SK-N-SH treated with all-trans-retinoic acid at 6 μM for 48 hours (cell line): ENCODE measurements at regions not wholly inside any gene's neighbourhood (a gene's known extent, or its start where the extent isn't known, plus 50 kb on each side); places are given as distances from the start of the nearest gene placed in this dataset.

Experiments used
- ARNTL ChIP-seq: fragments of 450-650 bp; formaldehyde crosslinking; IDR thresholded peaks from 2 replicates; pipeline ENCODE4 v1.5.0; 2020; ENCODE audit warnings: low read depth, mild to moderate bottlenecking, moderate library complexity, borderline replicate concordance
- GLIS3 ChIP-seq: fragments of 250-450 bp; sonication (Bioruptor Pico); IDR thresholded peaks from 2 replicates; pipeline ENCODE4 v1.5.0; 2020; ENCODE audit warnings: mild to moderate bottlenecking, moderate library complexity
- PPARA ChIP-seq: fragments of 250-450 bp; sonication (Bioruptor Pico); IDR thresholded peaks from 2 replicates; pipeline ENCODE4 v1.5.0; 2020; ENCODE audit warnings: mild to moderate bottlenecking, borderline replicate concordance
- RARB ChIP-seq: fragments of 250-450 bp; sonication (Bioruptor Pico); IDR thresholded peaks from 2 replicates; pipeline ENCODE4 v1.8.0; 2021; ENCODE audit warnings: mild to moderate bottlenecking, moderate library complexity
- TCF4 ChIP-seq: fragments of 250-450 bp; sonication (Bioruptor Pico); IDR thresholded peaks from 2 replicates; pipeline ENCODE4 v1.8.0; 2021; ENCODE audit warnings: mild to moderate bottlenecking, moderate library complexity, borderline replicate concordance
- ZC3H10 ChIP-seq: fragments of 250-450 bp; sonication (Bioruptor Pico); IDR thresholded peaks from 2 replicates; pipeline ENCODE4 v1.5.1; 2021; ENCODE audit warnings: mild to moderate bottlenecking, moderate library complexity
- ZFP3 ChIP-seq: fragments of 250-450 bp; sonication (Bioruptor Pico); IDR thresholded peaks from 2 replicates; pipeline ENCODE4 v1.5.0; 2020; ENCODE audit warnings: mild to moderate bottlenecking, moderate library complexity
- ZNF8 ChIP-seq: fragments of 450-650 bp; formaldehyde crosslinking; IDR thresholded peaks from 2 replicates; pipeline ENCODE4 v1.5.0; 2020; ENCODE audit warnings: mild to moderate bottlenecking, moderate library complexity
- TF ChIP-seq, protein P1 (sequence below): fragments of 250-450 bp; sonication (Bioruptor Pico); IDR thresholded peaks from 2 replicates; pipeline ENCODE4 v1.5.1; 2020; ENCODE audit warnings: low read depth, mild to moderate bottlenecking, moderate library complexity
- TF ChIP-seq, protein P2 (sequence below): fragments of 250-450 bp; sonication (Bioruptor Pico); IDR thresholded peaks from 2 replicates; pipeline ENCODE4 v1.8.0; 2020; ENCODE audit warnings: mild to moderate bottlenecking, moderate library complexity, borderline replicate concordance

DNA sequence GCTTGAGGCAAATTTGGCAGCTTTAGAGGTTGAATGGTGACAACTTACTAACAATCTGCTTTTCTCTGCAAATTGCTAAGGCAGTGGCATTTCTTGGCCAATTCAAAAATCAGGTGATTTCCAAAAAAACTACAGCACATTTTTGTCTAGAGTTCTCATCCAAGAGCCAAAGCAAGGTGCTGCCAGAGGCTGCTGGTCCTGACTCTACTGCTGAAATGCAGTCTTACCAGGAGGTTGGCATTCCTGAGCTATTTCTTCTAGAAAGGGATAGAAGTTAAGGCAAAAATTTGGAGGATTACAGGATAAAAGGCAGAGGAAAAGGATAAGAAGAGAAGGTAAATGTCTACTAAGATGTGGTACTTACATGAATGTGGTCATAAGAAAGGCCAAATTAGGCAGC, 75.6 kb downstream of the COX18 start:
- TF ChIP-seq ARNTL (CRISPR knock-in tag) = no peak
- TF ChIP-seq, protein P1, sequence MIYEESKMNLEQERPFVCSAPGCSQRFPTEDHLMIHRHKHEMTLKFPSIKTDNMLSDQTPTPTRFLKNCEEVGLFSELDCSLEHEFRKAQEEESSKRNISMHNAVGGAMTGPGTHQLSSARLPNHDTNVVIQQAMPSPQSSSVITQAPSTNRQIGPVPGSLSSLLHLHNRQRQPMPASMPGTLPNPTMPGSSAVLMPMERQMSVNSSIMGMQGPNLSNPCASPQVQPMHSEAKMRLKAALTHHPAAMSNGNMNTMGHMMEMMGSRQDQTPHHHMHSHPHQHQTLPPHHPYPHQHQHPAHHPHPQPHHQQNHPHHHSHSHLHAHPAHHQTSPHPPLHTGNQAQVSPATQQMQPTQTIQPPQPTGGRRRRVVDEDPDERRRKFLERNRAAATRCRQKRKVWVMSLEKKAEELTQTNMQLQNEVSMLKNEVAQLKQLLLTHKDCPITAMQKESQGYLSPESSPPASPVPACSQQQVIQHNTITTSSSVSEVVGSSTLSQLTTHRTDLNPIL = no peak
- TF ChIP-seq, protein P2, sequence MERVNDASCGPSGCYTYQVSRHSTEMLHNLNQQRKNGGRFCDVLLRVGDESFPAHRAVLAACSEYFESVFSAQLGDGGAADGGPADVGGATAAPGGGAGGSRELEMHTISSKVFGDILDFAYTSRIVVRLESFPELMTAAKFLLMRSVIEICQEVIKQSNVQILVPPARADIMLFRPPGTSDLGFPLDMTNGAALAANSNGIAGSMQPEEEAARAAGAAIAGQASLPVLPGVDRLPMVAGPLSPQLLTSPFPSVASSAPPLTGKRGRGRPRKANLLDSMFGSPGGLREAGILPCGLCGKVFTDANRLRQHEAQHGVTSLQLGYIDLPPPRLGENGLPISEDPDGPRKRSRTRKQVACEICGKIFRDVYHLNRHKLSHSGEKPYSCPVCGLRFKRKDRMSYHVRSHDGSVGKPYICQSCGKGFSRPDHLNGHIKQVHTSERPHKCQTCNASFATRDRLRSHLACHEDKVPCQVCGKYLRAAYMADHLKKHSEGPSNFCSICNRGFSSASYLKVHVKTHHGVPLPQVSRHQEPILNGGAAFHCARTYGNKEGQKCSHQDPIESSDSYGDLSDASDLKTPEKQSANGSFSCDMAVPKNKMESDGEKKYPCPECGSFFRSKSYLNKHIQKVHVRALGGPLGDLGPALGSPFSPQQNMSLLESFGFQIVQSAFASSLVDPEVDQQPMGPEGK (CRISPR knock-in tag) = no peak
- TF ChIP-seq RARB (CRISPR knock-in tag) = no peak
- TF ChIP-seq ZC3H10 = no peak
- TF ChIP-seq ZNF8 (CRISPR knock-in tag) = no peak
- TF ChIP-seq GLIS3 (CRISPR knock-in tag) = no peak
- TF ChIP-seq TCF4 (CRISPR knock-in tag) = no peak
- no peak for TF ChIP-seq ZFP3 (CRISPR knock-in tag)
- TF ChIP-seq PPARA (CRISPR knock-in tag) = no peak
